Liver (tissue), 8 donors: ENCODE measurements at regions not wholly inside any gene's neighbourhood (a gene's known extent, or its start where the extent isn't known, plus 50 kb on each side); places are given as distances from the start of the nearest gene placed in this dataset.

ENCODE experiments used
- DNase-seq: peaks from one replicate; pipeline ENCODE4 v3.0.0-alpha.2; 2017; ENCODE audit warnings: low spot score
- H3K27ac ChIP-seq, 2 donors: one replicate each; pipeline ENCODE4 v1.7.0; 2013; ENCODE audit warnings: inconsistent platforms in 2 of 2, low read length in 2 of 2, control low read depth in 1 of 2, low read depth in 1 of 2, mild to moderate bottlenecking in 1 of 2
- H3K27me3 ChIP-seq, 4 donors: one replicate each; pipeline versions ENCODE4 v1.6.1 to v1.7.0; 2013; ENCODE audit warnings: low read length in 3 of 4, inconsistent platforms in 1 of 4, mild to moderate bottlenecking in 1 of 4, moderate library complexity in 1 of 4; ENCODE audit not compliant: control insufficient read depth in 4 of 4, insufficient read depth in 4 of 4
- H3K36me3 ChIP-seq, 4 donors: one replicate each; pipeline versions ENCODE4 v1.6.1 to v1.7.0; 2013; ENCODE audit warnings: low read length in 3 of 4, mild to moderate bottlenecking in 3 of 4, low read depth in 1 of 4, moderate library complexity in 1 of 4; ENCODE audit not compliant: control insufficient read depth in 4 of 4, insufficient read depth in 3 of 4
- H3K4me1 ChIP-seq, 4 donors: one replicate each; pipeline versions ENCODE4 v1.6.1 to v1.7.0; 2013; ENCODE audit warnings: low read length in 3 of 4, mild to moderate bottlenecking in 3 of 4, moderate library complexity in 1 of 4; ENCODE audit not compliant: control insufficient read depth in 4 of 4, insufficient read depth in 4 of 4
- H3K4me3 ChIP-seq, 3 donors: one replicate each; pipeline versions ENCODE4 v1.6.1 to v1.7.0; 2013; ENCODE audit warnings: low read length in 3 of 3, control low read depth in 1 of 3, low read depth in 1 of 3, mild to moderate bottlenecking in 1 of 3
- H3K9ac ChIP-seq, 2 donors: one replicate each; pipeline ENCODE4 v1.7.0; 2013; ENCODE audit warnings: low read length in 2 of 2, mild to moderate bottlenecking in 2 of 2, moderate library complexity in 2 of 2, control low read depth in 1 of 2, low read depth in 1 of 2
- H3K9me3 ChIP-seq, 4 donors: one replicate each; pipeline versions ENCODE4 v1.6.1 to v1.7.0; 2013; ENCODE audit warnings: low read length in 3 of 4; ENCODE audit not compliant: control insufficient read depth in 4 of 4
- ATF3 ChIP-seq: IDR thresholded peaks from 2 replicates; pipeline ENCODE4 v1.6.1; 2016; ENCODE audit warnings: antibody characterized with exemption
- CTCF ChIP-seq: fragments of 150-350 bp; IDR thresholded peaks from 2 replicates; pipeline ENCODE4 v1.5.1; 2017; ENCODE audit warnings: improper control_type of control experiment, low read depth, low read length; ENCODE audit not compliant: missing input control
- EGR1 ChIP-seq, 2 donors: IDR thresholded peaks; 2 replicates each; pipeline ENCODE4 v1.6.1; 2016 to 2018; ENCODE audit warnings: antibody characterized with exemption in 2 of 2, low read depth in 2 of 2
- FOXA1 ChIP-seq: IDR thresholded peaks from 2 replicates; pipeline ENCODE4 v1.6.1; 2016; ENCODE audit warnings: antibody characterized with exemption
- FOXA2 ChIP-seq: IDR thresholded peaks from 2 replicates; pipeline ENCODE4 v1.6.1; 2016; ENCODE audit warnings: antibody characterized with exemption
- GABPA ChIP-seq, 2 donors: IDR thresholded peaks in 1 of 2; conservative IDR thresholded peaks in 1 of 2; 2 replicates each; pipeline ENCODE4 v1.6.1; 2016; ENCODE audit warnings: antibody characterized with exemption in 2 of 2, mild to moderate bottlenecking in 1 of 2, moderate library complexity in 1 of 2
- HNF4A ChIP-seq, 2 donors: conservative IDR thresholded peaks; 2 replicates each; pipeline ENCODE4 v1.6.1; 2016; ENCODE audit warnings: antibody characterized with exemption in 2 of 2, mild to moderate bottlenecking in 2 of 2
- HNF4G ChIP-seq: IDR thresholded peaks from 2 replicates; pipeline ENCODE4 v1.6.1; 2016; ENCODE audit warnings: antibody characterized with exemption
- JUND ChIP-seq, 2 donors: IDR thresholded peaks; 2 replicates each; pipeline ENCODE4 v1.6.1; 2016; ENCODE audit warnings: antibody characterized with exemption in 2 of 2
- MAX ChIP-seq: IDR thresholded peaks from 2 replicates; pipeline ENCODE4 v1.6.1; 2016; ENCODE audit warnings: antibody characterized with exemption
- NR2F2 ChIP-seq: IDR thresholded peaks from 2 replicates; pipeline ENCODE4 v1.6.1; 2016; ENCODE audit warnings: antibody characterized with exemption
- RXRA ChIP-seq, 2 donors: IDR thresholded peaks; 2 replicates each; pipeline ENCODE4 v1.6.1; 2017 to 2018; ENCODE audit warnings: antibody characterized with exemption in 2 of 2, mild to moderate bottlenecking in 1 of 2
- SP1 ChIP-seq: IDR thresholded peaks from 2 replicates; pipeline ENCODE4 v1.6.1; 2018; ENCODE audit warnings: antibody characterized with exemption, mild to moderate bottlenecking
- YY1 ChIP-seq: IDR thresholded peaks from 2 replicates; pipeline ENCODE4 v1.6.1; 2016; ENCODE audit warnings: antibody characterized with exemption, mild to moderate bottlenecking
- WGBS: extraction: QIAGEN DNeasy Blood & Tissue Kit; methylation state at CpG from one replicate; pipeline ENCODE4 v1.1.7; 2013; 5-methylcytosine and 5-hydroxymethylcytosine counted together
- TF ChIP-seq, protein P1 (sequence below): IDR thresholded peaks from 2 replicates; pipeline ENCODE4 v1.6.1; 2016; ENCODE audit warnings: antibody characterized with exemption, mild to moderate bottlenecking
- donor health status: healthy.
- donor health status: healthy.
- donor health status: healthy.
- donor health status: healthy.
- donor health status: healthy.

- no peak for TF ChIP-seq EGR1 (IDR thresholded peaks at IDR 0.05; ENCODE audit: low read depth in 2 of 2)
- no peak for TF ChIP-seq SP1
- no peak for TF ChIP-seq RXRA (IDR thresholded peaks at IDR 0.05)
- no peak for TF ChIP-seq MAX
Measured at GRCh38 chr2:51981783-51982182, 949.9 kb upstream of the NRXN1 start (continued).

DNA sequence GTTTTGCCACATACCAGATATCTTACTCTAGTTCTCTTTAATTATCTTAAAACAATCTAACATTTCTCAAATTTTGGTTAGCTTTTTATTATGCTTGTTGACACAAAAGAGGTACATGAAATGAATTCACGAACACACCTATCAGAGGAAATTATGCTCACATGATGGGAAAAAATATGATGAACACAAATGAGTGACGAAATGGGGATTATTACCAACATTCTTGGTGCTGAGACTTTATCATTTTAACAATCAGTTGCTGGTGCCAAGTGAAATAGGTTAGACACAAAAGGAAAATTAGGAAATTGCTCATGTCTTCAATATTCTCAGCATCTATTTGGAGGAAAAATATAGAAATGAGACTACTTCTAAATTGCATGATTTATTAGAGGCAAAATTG lies 944.7 kb upstream of the NRXN1 start:
- TF ChIP-seq FOXA2 (no peak), ATF3 (no peak), EGR1 (IDR thresholded peaks at IDR 0.05; ENCODE audit: low read depth in 2 of 2) (no peak), HNF4A (conservative IDR thresholded peaks at IDR 0.05) (no peak), GABPA (IDR thresholded peaks at IDR 0.05 in 1 of 2, conservative IDR thresholded peaks at IDR 0.05 in 1 of 2) (no peak), FOXA1 (no peak), CTCF (no peak), SP1 (no peak), NR2F2 (no peak), JUND (IDR thresholded peaks at IDR 0.05) (no peak), MAX (no peak), YY1 (no peak), HNF4G (no peak)
- TF ChIP-seq, protein P1, sequence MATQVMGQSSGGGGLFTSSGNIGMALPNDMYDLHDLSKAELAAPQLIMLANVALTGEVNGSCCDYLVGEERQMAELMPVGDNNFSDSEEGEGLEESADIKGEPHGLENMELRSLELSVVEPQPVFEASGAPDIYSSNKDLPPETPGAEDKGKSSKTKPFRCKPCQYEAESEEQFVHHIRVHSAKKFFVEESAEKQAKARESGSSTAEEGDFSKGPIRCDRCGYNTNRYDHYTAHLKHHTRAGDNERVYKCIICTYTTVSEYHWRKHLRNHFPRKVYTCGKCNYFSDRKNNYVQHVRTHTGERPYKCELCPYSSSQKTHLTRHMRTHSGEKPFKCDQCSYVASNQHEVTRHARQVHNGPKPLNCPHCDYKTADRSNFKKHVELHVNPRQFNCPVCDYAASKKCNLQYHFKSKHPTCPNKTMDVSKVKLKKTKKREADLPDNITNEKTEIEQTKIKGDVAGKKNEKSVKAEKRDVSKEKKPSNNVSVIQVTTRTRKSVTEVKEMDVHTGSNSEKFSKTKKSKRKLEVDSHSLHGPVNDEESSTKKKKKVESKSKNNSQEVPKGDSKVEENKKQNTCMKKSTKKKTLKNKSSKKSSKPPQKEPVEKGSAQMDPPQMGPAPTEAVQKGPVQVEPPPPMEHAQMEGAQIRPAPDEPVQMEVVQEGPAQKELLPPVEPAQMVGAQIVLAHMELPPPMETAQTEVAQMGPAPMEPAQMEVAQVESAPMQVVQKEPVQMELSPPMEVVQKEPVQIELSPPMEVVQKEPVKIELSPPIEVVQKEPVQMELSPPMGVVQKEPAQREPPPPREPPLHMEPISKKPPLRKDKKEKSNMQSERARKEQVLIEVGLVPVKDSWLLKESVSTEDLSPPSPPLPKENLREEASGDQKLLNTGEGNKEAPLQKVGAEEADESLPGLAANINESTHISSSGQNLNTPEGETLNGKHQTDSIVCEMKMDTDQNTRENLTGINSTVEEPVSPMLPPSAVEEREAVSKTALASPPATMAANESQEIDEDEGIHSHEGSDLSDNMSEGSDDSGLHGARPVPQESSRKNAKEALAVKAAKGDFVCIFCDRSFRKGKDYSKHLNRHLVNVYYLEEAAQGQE: no peak
- H3K36me3 ChIP-seq: no peaks in the 10 kb centered on the region
- 71% methylated on average over 2 of the region's 2 CpGs for WGBS

DNA sequence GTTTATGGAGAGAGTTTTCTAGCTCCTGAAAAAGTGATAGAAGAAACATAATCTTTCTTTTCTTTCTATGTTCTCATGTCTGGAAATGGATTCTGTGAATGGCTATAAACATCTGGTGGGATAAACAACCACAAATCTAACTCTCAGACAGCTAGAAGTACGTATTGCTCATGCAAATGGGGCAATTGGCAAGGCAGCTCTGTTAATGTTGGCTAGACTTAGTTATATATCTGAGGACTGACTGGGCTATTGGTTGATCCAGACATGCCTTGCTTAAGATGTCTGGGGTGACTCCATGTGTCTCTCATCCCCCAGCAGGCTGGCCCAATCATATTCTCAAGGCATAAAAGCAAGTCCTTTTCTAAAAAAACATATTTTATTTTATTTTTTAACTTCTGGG lies 939.2 kb upstream of the NRXN1 start:
- H3K9ac ChIP-seq: no peak overlapping the region
- no peak for DNase-seq
- TF ChIP-seq CTCF (no peak), EGR1 (IDR thresholded peaks at IDR 0.05; ENCODE audit: low read depth in 2 of 2) (no peak), FOXA1 (no peak), FOXA2 (no peak)
- no peaks in the 10 kb centered on the region for H3K9me3 ChIP-seq
- no peak overlapping the region for H3K27ac ChIP-seq
- no peaks in the 10 kb centered on the region for H3K4me1 ChIP-seq
- WGBS: 46% methylated on average over 1 of the region's 1 CpG
- H3K27me3 ChIP-seq: no peaks in the 10 kb centered on the region
- H3K36me3 ChIP-seq: no peaks in the 10 kb centered on the region
- no peak overlapping the region for H3K4me3 ChIP-seq

More for the DNA sequence above, 944.7 kb upstream of the NRXN1 start:
- no peak for DNase-seq
- peaks cover 0 to 2% (median 0%) of the 10 kb centered on the region in 4 donors for H3K27me3 ChIP-seq
- H3K4me1 ChIP-seq: no peaks in the 10 kb centered on the region
- no peak overlapping the region for H3K4me3 ChIP-seq
- H3K9ac ChIP-seq: no peak overlapping the region
- no peaks in the 10 kb centered on the region for H3K9me3 ChIP-seq
- H3K27ac ChIP-seq: no peak overlapping the region
